ENCODE measurements at regions not wholly inside any gene's neighbourhood (a gene's known extent, or its start where the extent isn't known, plus 50 kb on each side); places are given as distances from the start of the nearest gene placed in this dataset.

DNA sequence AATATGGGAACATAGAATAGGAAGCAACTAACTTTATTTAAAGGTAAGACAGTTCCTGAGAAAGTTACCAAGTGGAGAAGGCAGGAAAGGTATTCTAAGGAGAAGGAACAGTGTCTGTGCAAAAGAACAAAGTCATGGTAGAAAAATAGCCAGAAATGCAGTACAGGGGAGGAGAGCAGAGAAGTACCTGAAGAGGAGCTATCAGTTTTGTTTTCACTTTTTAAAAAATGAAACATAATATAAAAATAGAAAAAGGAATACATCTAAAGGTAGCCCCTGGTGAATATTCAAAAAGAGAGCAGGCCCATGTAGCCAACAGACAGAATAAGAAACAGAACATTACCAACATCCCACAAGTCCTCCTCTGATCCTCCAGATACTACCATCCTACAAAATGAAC, 408.7 kb downstream of the ADAMTS20 start:
- Histone ChIP-seq H3K4me3 (ENCODE audit: low read depth in 1 of 3, low read length in 3 of 3) (no peak overlapping the region), H3K36me3 (ENCODE audit: control insufficient read depth in 4 of 4, insufficient read depth in 3 of 4, low read depth in 1 of 4, low read length in 3 of 4) (no peaks in the 10 kb centered on the region), H3K27me3 (ENCODE audit: control insufficient read depth in 4 of 4, insufficient read depth in 4 of 4, low read length in 3 of 4) (no peaks in the 10 kb centered on the region), H3K27ac (ENCODE audit: low read depth in 1 of 2, low read length in 2 of 2) (no peak overlapping the region), H3K4me1 (ENCODE audit: control insufficient read depth in 4 of 4, insufficient read depth in 4 of 4, low read length in 3 of 4) (no peaks in the 10 kb centered on the region), H3K9ac (ENCODE audit: low read depth in 1 of 2, low read length in 2 of 2) (no peak overlapping the region), H3K9me3 (ENCODE audit: control insufficient read depth in 4 of 4, low read length in 3 of 4) (no peaks in the 10 kb centered on the region)
- no peak for DNase-seq (ENCODE audit: low spot score)
- TF ChIP-seq, protein P1, sequence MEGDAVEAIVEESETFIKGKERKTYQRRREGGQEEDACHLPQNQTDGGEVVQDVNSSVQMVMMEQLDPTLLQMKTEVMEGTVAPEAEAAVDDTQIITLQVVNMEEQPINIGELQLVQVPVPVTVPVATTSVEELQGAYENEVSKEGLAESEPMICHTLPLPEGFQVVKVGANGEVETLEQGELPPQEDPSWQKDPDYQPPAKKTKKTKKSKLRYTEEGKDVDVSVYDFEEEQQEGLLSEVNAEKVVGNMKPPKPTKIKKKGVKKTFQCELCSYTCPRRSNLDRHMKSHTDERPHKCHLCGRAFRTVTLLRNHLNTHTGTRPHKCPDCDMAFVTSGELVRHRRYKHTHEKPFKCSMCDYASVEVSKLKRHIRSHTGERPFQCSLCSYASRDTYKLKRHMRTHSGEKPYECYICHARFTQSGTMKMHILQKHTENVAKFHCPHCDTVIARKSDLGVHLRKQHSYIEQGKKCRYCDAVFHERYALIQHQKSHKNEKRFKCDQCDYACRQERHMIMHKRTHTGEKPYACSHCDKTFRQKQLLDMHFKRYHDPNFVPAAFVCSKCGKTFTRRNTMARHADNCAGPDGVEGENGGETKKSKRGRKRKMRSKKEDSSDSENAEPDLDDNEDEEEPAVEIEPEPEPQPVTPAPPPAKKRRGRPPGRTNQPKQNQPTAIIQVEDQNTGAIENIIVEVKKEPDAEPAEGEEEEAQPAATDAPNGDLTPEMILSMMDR (IDR thresholded peaks at IDR 0.05; ENCODE audit: low read depth, low read length, missing input control) = no peak
- no peak for TF ChIP-seq YY1 (IDR thresholded peaks at IDR 0.05)
- TF ChIP-seq GABPA (IDR thresholded peaks at IDR 0.05 in 1 of 2, conservative IDR thresholded peaks at IDR 0.05 in 1 of 2) = no peak
- TF ChIP-seq TAF1 (conservative IDR thresholded peaks at IDR 0.05) = no peak
- no peak for TF ChIP-seq RAD21 (IDR thresholded peaks at IDR 0.05)
- TF ChIP-seq HNF4G (IDR thresholded peaks at IDR 0.05) = no peak
- TF ChIP-seq, protein P2, sequence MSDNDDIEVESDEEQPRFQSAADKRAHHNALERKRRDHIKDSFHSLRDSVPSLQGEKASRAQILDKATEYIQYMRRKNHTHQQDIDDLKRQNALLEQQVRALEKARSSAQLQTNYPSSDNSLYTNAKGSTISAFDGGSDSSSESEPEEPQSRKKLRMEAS (IDR thresholded peaks at IDR 0.05) = no peak
- TF ChIP-seq FOXA1 (IDR thresholded peaks at IDR 0.05) = no peak
- TF ChIP-seq REST (IDR thresholded peaks at IDR 0.05) = no peak
- no peak for TF ChIP-seq HNF4A (conservative IDR thresholded peaks at IDR 0.05)
- no peak for TF ChIP-seq SP1 (IDR thresholded peaks at IDR 0.05)
- no peak for TF ChIP-seq RXRA (IDR thresholded peaks at IDR 0.05)
- no peak for TF ChIP-seq NR2F2 (IDR thresholded peaks at IDR 0.05)
- no peak for TF ChIP-seq JUND (IDR thresholded peaks at IDR 0.05)
- TF ChIP-seq FOXA2 (IDR thresholded peaks at IDR 0.05) = no peak
- TF ChIP-seq, protein P3, sequence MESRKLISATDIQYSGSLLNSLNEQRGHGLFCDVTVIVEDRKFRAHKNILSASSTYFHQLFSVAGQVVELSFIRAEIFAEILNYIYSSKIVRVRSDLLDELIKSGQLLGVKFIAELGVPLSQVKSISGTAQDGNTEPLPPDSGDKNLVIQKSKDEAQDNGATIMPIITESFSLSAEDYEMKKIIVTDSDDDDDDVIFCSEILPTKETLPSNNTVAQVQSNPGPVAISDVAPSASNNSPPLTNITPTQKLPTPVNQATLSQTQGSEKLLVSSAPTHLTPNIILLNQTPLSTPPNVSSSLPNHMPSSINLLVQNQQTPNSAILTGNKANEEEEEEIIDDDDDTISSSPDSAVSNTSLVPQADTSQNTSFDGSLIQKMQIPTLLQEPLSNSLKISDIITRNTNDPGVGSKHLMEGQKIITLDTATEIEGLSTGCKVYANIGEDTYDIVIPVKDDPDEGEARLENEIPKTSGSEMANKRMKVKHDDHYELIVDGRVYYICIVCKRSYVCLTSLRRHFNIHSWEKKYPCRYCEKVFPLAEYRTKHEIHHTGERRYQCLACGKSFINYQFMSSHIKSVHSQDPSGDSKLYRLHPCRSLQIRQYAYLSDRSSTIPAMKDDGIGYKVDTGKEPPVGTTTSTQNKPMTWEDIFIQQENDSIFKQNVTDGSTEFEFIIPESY (IDR thresholded peaks at IDR 0.05) = no peak
- TF ChIP-seq, protein P4, sequence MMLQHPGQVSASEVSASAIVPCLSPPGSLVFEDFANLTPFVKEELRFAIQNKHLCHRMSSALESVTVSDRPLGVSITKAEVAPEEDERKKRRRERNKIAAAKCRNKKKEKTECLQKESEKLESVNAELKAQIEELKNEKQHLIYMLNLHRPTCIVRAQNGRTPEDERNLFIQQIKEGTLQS (IDR thresholded peaks at IDR 0.05) = no peak
- TF ChIP-seq EGR1 (IDR thresholded peaks at IDR 0.05; ENCODE audit: low read depth in 2 of 2) = no peak

Measured in liver (tissue), 7 donors.